Ovary (tissue), 7 donors: ENCODE measurements at regions not wholly inside any gene's neighbourhood (a gene's known extent, or its start where the extent isn't known, plus 50 kb on each side); places are given as distances from the start of the nearest gene placed in this dataset.

Source experiments
- DNase-seq, 5 donors: peaks; one replicate each; pipeline ENCODE4 v3.0.0-alpha.2; 2019 to 2020
- H3K27ac ChIP-seq, 2 donors: fragments of 200-600 bp; one replicate each; pipeline versions ENCODE4 v1.5.1 to v1.8.0; 2019 to 2022
- H3K27me3 ChIP-seq: fragments of 200-600 bp; one replicate; pipeline ENCODE4 v1.8.0; 2022
- H3K36me3 ChIP-seq: fragments of 200-600 bp; sonication (generic); one replicate; pipeline ENCODE4 v1.5.1; 2019
- H3K4me1 ChIP-seq: one replicate; pipeline ENCODE4 v1.8.1; 2013; ENCODE audit warnings: mild to moderate bottlenecking, moderate library complexity; ENCODE audit not compliant: insufficient read depth
- H3K4me3 ChIP-seq: fragments of 200-600 bp; sonication (generic); one replicate; pipeline ENCODE4 v1.5.1; 2017
- H3K9me3 ChIP-seq, 2 donors: fragments of 200-600 bp in 1 of 2; sonication (generic) in 1 of 2; one replicate each; pipeline versions ENCODE4 v1.5.1 to v1.8.1; 2013 to 2019; ENCODE audit warnings: mild to moderate bottlenecking in 1 of 2, moderate library complexity in 1 of 2
- CTCF ChIP-seq, 3 donors: fragments of 450-650 bp in 2 of 3; fragments of 200-600 bp in 1 of 3; IDR thresholded peaks; one replicate each; pipeline versions ENCODE4 v1.5.1 to v1.8.0; 2016 to 2022; ENCODE audit warnings: antibody characterized with exemption in 3 of 3, mild to moderate bottlenecking in 1 of 3
- EP300 ChIP-seq: sonication (generic); formaldehyde crosslinking; IDR thresholded peaks from one replicate; pipeline ENCODE4 v1.6.1; 2017; ENCODE audit warnings: antibody characterized with exemption
- POLR2A ChIP-seq: fragments of 450-650 bp; IDR thresholded peaks from one replicate; pipeline ENCODE4 v1.6.1; 2017; ENCODE audit warnings: antibody characterized with exemption, mild to moderate bottlenecking, moderate library complexity
- WGBS, 3 donors: extraction: QIAGEN DNeasy Blood & Tissue Kit in 1 of 3; methylation state at CpG; one replicate each; pipeline versions ENCODE4 v1.1.5 to v1.1.7; 2013 to 2017; 5-methylcytosine and 5-hydroxymethylcytosine counted together
- intact Hi-C, 4 donors: fragments of 100-400 bp; cut with DNase I; formaldehyde crosslinking; loops; one replicate each; pipeline versions ENCODE4 v1.11.0 to v1.15.1; 2022 to 2023
- donor health status: DM: no; HTN: no; CAD: no; lungs with moderate emphysema.
- donor health status: DM: no; HTN: no; CAD: no.
- donor health status: Bipolar disorder and iron deficiency.
- donor health status: DM: no; HTN: no; CAD: no.
- donor health status: DM: yes; HTN: yes; CAD: no.

DNA sequence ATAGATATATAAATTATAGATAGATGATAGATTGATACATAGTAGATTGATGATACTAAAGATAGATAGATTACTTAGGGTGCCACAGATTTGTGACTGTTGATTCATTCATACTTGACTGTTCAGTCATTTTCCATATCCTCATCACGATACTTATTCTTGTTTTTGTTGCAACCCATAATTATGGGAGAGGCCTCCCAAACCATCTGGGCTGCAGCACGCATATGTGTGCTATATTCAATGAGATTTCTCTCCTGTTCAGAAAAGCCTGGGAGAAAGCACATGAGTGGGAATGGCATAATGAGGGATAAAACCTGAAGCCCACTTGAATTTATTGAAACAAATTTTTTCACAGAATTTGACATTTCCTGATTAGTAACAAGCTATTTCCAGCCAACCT is 346.4 kb upstream of the PRKX start:
- H3K4me3 ChIP-seq: no peak overlapping the region
- H3K4me1 ChIP-seq: no peaks in the 10 kb centered on the region
- intact Hi-C loops: no loop called here
- no peak overlapping the region for H3K27ac ChIP-seq
- H3K36me3 ChIP-seq: no peaks in the 10 kb centered on the region
- WGBS, 3 donors: 68 to 81% (median 71%) methylated on average over 2 of the region's 2 CpGs
- no peaks in the 10 kb centered on the region for H3K9me3 ChIP-seq
- H3K27me3 ChIP-seq: no peaks in the 10 kb centered on the region
- no peak for DNase-seq
- no peak for TF ChIP-seq POLR2A
- no peak for TF ChIP-seq EP300
- TF ChIP-seq CTCF (IDR thresholded peaks at IDR 0.05): no peak

- 54 to 55% (median 55%) methylated on average over 6 of the region's 6 CpGs for WGBS, 3 donors
- Histone ChIP-seq H3K27ac (no peak overlapping the region), H3K4me3 (no peak overlapping the region), H3K4me1 (no peaks in the 10 kb centered on the region), H3K27me3 (no peaks in the 10 kb centered on the region), H3K36me3 (no peaks in the 10 kb centered on the region), H3K9me3 (no peaks in the 10 kb centered on the region)
- TF ChIP-seq POLR2A: no peak
- TF ChIP-seq CTCF (IDR thresholded peaks at IDR 0.05): no peak
- TF ChIP-seq EP300: no peak
- intact Hi-C loops: no loop called here
- no peak for DNase-seq
Measured at GRCh38 chrX:4043951-4044350, 330.5 kb upstream of the PRKX start.

DNA sequence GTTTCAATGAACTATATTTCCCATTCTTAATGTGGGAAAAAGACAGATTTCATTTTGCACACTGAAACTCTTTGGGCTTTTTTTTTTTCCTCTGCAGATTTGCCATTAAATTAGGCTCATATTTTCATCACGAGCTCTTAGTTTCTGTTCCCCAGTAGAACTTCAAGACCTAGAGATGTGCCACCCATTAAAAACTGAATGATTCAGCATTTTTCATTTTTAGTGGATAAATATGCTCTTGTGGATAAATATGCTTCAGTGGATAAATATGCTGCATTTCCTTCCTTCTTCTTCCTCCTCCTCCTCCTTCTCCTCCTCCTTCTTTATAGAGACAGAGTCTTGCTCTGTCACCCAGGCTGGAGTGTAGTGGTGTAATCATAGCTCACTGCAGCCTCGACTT is 322.4 kb upstream of the PRKX start:
- Histone ChIP-seq H3K4me3 (no peak overlapping the region), H3K27me3 (no peaks in the 10 kb centered on the region), H3K36me3 (no peaks in the 10 kb centered on the region), H3K4me1 (no peaks in the 10 kb centered on the region), H3K9me3 (no peaks in the 10 kb centered on the region), H3K27ac (no peak overlapping the region)
- intact Hi-C loops: no loop called here
- WGBS, 3 donors: 51 to 66% (median 58%) methylated on average over 2 of the region's 2 CpGs
- DNase-seq: no peak
- TF ChIP-seq POLR2A (no peak), EP300 (no peak), CTCF (IDR thresholded peaks at IDR 0.05) (no peak)

DNA sequence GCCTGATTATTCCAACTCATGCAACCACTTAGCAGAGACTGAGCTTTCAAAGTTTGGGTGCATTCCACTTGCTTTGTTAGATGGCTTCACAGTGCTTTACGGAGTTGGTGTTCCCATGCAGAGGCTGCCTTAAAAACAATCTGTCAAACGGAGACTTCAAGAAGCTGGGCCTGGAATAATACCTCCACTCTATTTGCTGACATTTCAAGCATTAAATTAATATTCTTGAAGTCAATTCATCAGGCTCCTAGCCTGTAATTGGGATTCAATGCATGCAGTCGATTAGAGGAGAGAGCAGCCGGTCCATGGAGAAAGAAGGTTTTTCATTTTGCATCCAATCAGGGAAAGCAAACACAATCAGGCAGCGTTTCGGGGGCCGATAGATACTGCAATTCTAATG is 314.7 kb upstream of the PRKX start:
- TF ChIP-seq POLR2A: no peak
- TF ChIP-seq CTCF (IDR thresholded peaks at IDR 0.05): no peak
- TF ChIP-seq EP300: no peak
- whole genome bisulfite sequencing, 3 donors: 47 to 69% (median 59%) methylated on average over 7 of the region's 7 CpGs
- H3K4me1 ChIP-seq: no peaks in the 10 kb centered on the region
- DNase-seq: no peak
- H3K9me3 ChIP-seq: no peaks in the 10 kb centered on the region
- no peak overlapping the region for H3K4me3 ChIP-seq
- H3K27ac ChIP-seq: no peak overlapping the region
- H3K27me3 ChIP-seq: no peaks in the 10 kb centered on the region
- no peaks in the 10 kb centered on the region for H3K36me3 ChIP-seq
- intact Hi-C loops: no loop called here

GRCh38 chrX:4005281-4005680 is 291.8 kb upstream of the PRKX start:
- no peak overlapping the region for H3K4me3 ChIP-seq
- H3K4me1 ChIP-seq: no peaks in the 10 kb centered on the region
- intact Hi-C loops: no loop called here
- H3K36me3 ChIP-seq: no peaks in the 10 kb centered on the region
- TF ChIP-seq POLR2A: no peak
- WGBS, 3 donors: 75 to 87% (median 86%) methylated on average over 5 of the region's 5 CpGs
- no peak overlapping the region for H3K27ac ChIP-seq
- no peaks in the 10 kb centered on the region for H3K27me3 ChIP-seq
- DNase-seq: no peak
- no peaks in the 10 kb centered on the region for H3K9me3 ChIP-seq
